HCT116 (cell line): ENCODE measurements at regions not wholly inside any gene's neighbourhood (a gene's known extent, or its start where the extent isn't known, plus 50 kb on each side); places are given as distances from the start of the nearest gene placed in this dataset.

ENCODE experiments used
- ATAC-seq: fragments of 200-7000 bp; cut with Tn5 transposase; 2 replicates; pipeline ENCODE4 v1.9.1; 2020; ENCODE audit warnings: mild to moderate bottlenecking, moderate library complexity
- BruUV-seq: library from RNA; stranded (reverse); fragments of 400-500 nt; replicated peaks from 2 replicates; lab custom pipeline; 2021; lab: Mats Ljungman, UMichigan
- CTCF ChIA-PET: fragments of 300-600 bp; sonication (Branson Sonifier 250); formaldehyde crosslinking; loops from one replicate; lab custom pipeline; 2021; ENCODE audit warnings: antibody characterized with exemption; lab: Charles Lee
- POLR2A ChIA-PET: fragments of 300-600, 350-600 bp; sonication (Branson Sonifier 250); formaldehyde crosslinking; loops from one replicate; lab custom pipeline; 2021; ENCODE audit warnings: antibody characterized with exemption; lab: Charles Lee
- RAD21 ChIA-PET, 2 experiments: fragments of 300-600 bp; sonication (Branson Sonifier 250); formaldehyde crosslinking; loops; one replicate each; lab custom pipeline; 2023; ENCODE audit warnings: low total read pairs in 2 of 2; ENCODE audit not compliant: uncharacterized antibody in 2 of 2, unreplicated experiment in 2 of 2, low non-redundant PET in 1 of 2; lab: Charles Lee
- DNase-seq: peaks from one replicate; pipeline ENCODE4 v3.0.0-alpha.2; 2010; ENCODE audit warnings: low read depth, low spot score
- H2AFZ ChIP-seq: fragments of 200-600 bp; shearing (Covaris generic), sonication (generic); 2 replicates; pipeline ENCODE4 v1.6.1; 2017; ENCODE audit warnings: low read depth, mixed run types, mixed read lengths, antibody characterized with exemption, low read length; ENCODE audit not compliant: poor library complexity, severe bottlenecking
- H3K27ac ChIP-seq: 2 replicates; pipeline ENCODE4 v1.5.1; 2012; ENCODE audit warnings: low read depth, low read length
- H3K27me3 ChIP-seq: fragments of 200-600 bp; sonication (generic); 2 replicates; pipeline ENCODE4 v1.6.1; 2016; ENCODE audit warnings: mixed run types, low read length, mixed read lengths; ENCODE audit not compliant: insufficient read depth
- H3K36me3 ChIP-seq, 2 experiments: fragments of 200-500 bp in 1 of 2; fragments of 200-600 bp in 1 of 2; sonication (Bioruptor generic) in 1 of 2; sonication (generic) in 1 of 2; 2 replicates each; pipeline versions ENCODE4 v1.5.1 to v1.6.1; 2014 to 2016; ENCODE audit warnings: low read length in 2 of 2, inconsistent platforms in 1 of 2, mixed read lengths in 1 of 2, mixed run types in 1 of 2; ENCODE audit not compliant: insufficient read depth in 2 of 2, control insufficient read depth in 1 of 2
- H3K4me1 ChIP-seq, 2 experiments: fragments of 200-600 bp in 1 of 2; sonication (generic) in 1 of 2; 2 replicates each; pipeline versions ENCODE4 v1.5.1 to v1.6.1; 2012 to 2017; ENCODE audit warnings: low read length in 2 of 2, inconsistent platforms in 1 of 2, mild to moderate bottlenecking in 1 of 2, mixed read lengths in 1 of 2, mixed run types in 1 of 2, moderate library complexity in 1 of 2; ENCODE audit not compliant: insufficient read depth in 2 of 2, control insufficient read depth in 1 of 2
- H3K4me2 ChIP-seq: fragments of 200-600 bp; sonication (generic); 2 replicates; pipeline ENCODE4 v1.6.1; 2017; ENCODE audit warnings: mixed run types, low read length, mixed read lengths
- H3K4me3 ChIP-seq, 2 experiments: fragments of 200-600 bp in 1 of 2; sonication (generic) in 1 of 2; replicated peaks in 1 of 2; 2 replicates each; pipeline ENCODE4 v1.5.1; 2011 to 2016; ENCODE audit warnings: low read length in 2 of 2, control low read depth in 1 of 2, low read depth in 1 of 2, mild to moderate bottlenecking in 1 of 2, mixed read lengths in 1 of 2, mixed run types in 1 of 2
- H3K79me2 ChIP-seq: fragments of 200-600 bp; sonication (generic); 2 replicates; pipeline ENCODE4 v1.6.1; 2017; ENCODE audit warnings: mild to moderate bottlenecking, mixed run types, low read length, moderate library complexity, mixed read lengths; ENCODE audit not compliant: insufficient read depth
- H3K9ac ChIP-seq: fragments of 200-600 bp; sonication (generic); 2 replicates; pipeline ENCODE4 v1.6.1; 2016; ENCODE audit warnings: low read length, mixed read lengths
- H3K9me2 ChIP-seq: fragments of 200-600 bp; sonication (generic), shearing (Covaris generic); 2 replicates; pipeline ENCODE4 v1.6.1; 2017; ENCODE audit warnings: mixed run types, mild to moderate bottlenecking, moderate library complexity; ENCODE audit not compliant: insufficient read depth
- H3K9me3 ChIP-seq, 2 experiments: fragments of 200-500 bp in 1 of 2; fragments of 200-600 bp in 1 of 2; sonication (Bioruptor generic) in 1 of 2; sonication (generic) in 1 of 2; 2 replicates each; pipeline ENCODE4 v1.6.1; 2014 to 2017; ENCODE audit warnings: low read length in 2 of 2, mixed read lengths in 2 of 2, inconsistent platforms in 1 of 2, low read depth in 1 of 2, mild to moderate bottlenecking in 1 of 2, mixed run types in 1 of 2, moderate library complexity in 1 of 2; ENCODE audit not compliant: control insufficient read depth in 1 of 2, insufficient read depth in 1 of 2
- H4K20me1 ChIP-seq: fragments of 200-600 bp; sonication (generic), shearing (Covaris generic); 2 replicates; pipeline ENCODE4 v1.6.1; 2017; ENCODE audit warnings: mixed run types, mild to moderate bottlenecking, moderate library complexity; ENCODE audit not compliant: insufficient read depth
- ATF3 ChIP-seq: IDR thresholded peaks from 2 replicates; pipeline ENCODE4 v1.6.1; 2012
- CTCF ChIP-seq, 3 experiments: fragments of 200-600 bp in 1 of 3; sonication (generic) in 1 of 3; IDR thresholded peaks in 2 of 3; conservative IDR thresholded peaks in 1 of 3; 2 replicates each; pipeline ENCODE4 v1.5.1; 2012 to 2017; ENCODE audit warnings: low read depth in 2 of 3, low read length in 2 of 3, antibody characterized with exemption in 1 of 3, borderline replicate concordance in 1 of 3, control low read depth in 1 of 3, mild to moderate bottlenecking in 1 of 3, mixed read lengths in 1 of 3, mixed run types in 1 of 3, moderate library complexity in 1 of 3; ENCODE audit not compliant: insufficient read depth in 1 of 3
- EGR1 ChIP-seq: IDR thresholded peaks from 2 replicates; pipeline ENCODE4 v1.6.1; 2012; ENCODE audit warnings: low read depth
- ELF1 ChIP-seq: IDR thresholded peaks from 2 replicates; pipeline ENCODE4 v1.6.1; 2012; ENCODE audit warnings: low read depth, borderline replicate concordance
- EZH2 ChIP-seq: fragments of 200-600 bp; sonication (generic); IDR thresholded peaks from 2 replicates; pipeline ENCODE4 v1.6.1; 2017; ENCODE audit warnings: antibody characterized with exemption, mixed run types
- FOSL1 ChIP-seq: IDR thresholded peaks from 2 replicates; pipeline ENCODE4 v1.6.1; 2012; ENCODE audit warnings: low read depth
- JUND ChIP-seq: IDR thresholded peaks from 2 replicates; pipeline ENCODE4 v1.6.1; 2012
- MAX ChIP-seq: IDR thresholded peaks from 2 replicates; pipeline ENCODE4 v1.6.1; 2012
- POLR2A ChIP-seq: IDR thresholded peaks from 2 replicates; pipeline ENCODE4 v1.7.0; 2011; ENCODE audit warnings: borderline replicate concordance; ENCODE audit not compliant: insufficient read depth, insufficient read length; ENCODE audit errors: extremely low read depth
- RAD21 ChIP-seq: IDR thresholded peaks from 2 replicates; pipeline ENCODE4 v1.6.1; 2012; ENCODE audit warnings: low read depth, mild to moderate bottlenecking
- REST ChIP-seq: IDR thresholded peaks from 2 replicates; pipeline ENCODE4 v1.6.1; 2012; ENCODE audit warnings: low read depth
- SP1 ChIP-seq: IDR thresholded peaks from 2 replicates; pipeline ENCODE4 v1.6.1; 2012; ENCODE audit warnings: low read depth
- SRF ChIP-seq: IDR thresholded peaks from 2 replicates; pipeline ENCODE4 v1.6.1; 2012; ENCODE audit warnings: low read depth
- TCF7L2 ChIP-seq: IDR thresholded peaks from 2 replicates; pipeline ENCODE4 v1.7.0; 2011; ENCODE audit warnings: borderline replicate concordance, inconsistent platforms; ENCODE audit not compliant: insufficient read depth, insufficient read length; ENCODE audit errors: extremely low read depth
- ZFX ChIP-seq: fragments of 450-650 bp; IDR thresholded peaks from 2 replicates; pipeline ENCODE4 v1.6.1; 2017
- ZNF274 ChIP-seq: fragments of 200-500 bp; sonication (Bioruptor generic); IDR thresholded peaks from 2 replicates; pipeline ENCODE4 v1.6.1; 2014; ENCODE audit warnings: mild to moderate bottlenecking, low read depth, low read length, inconsistent platforms
- intact Hi-C: fragments of 100-400 bp; cut with micrococcal nuclease; formaldehyde crosslinking; loops from 2 replicates; pipeline ENCODE4 v1.10.0; 2022

- H3K9ac ChIP-seq, result no peak overlapping the region
- H2AFZ ChIP-seq, result no peak overlapping the region
- no peak overlapping the region for H3K4me2 ChIP-seq
- POLR2A ChIA-PET, result no interaction called here
- H3K36me3 ChIP-seq, result no peaks in the 10 kb centered on the region
- no TSS peak for BruUV-seq
- H4K20me1 ChIP-seq, result no peaks in the 10 kb centered on the region
- no peak for DNase-seq
- no peak for ATAC-seq
- no peaks in the 10 kb centered on the region for H3K9me3 ChIP-seq
- no peak overlapping the region for H3K4me3 ChIP-seq
- RAD21 ChIA-PET, result no interaction called here
- intact Hi-C loops, result loop anchor here (10.0 kb wide), 1 partner anchor 351 kb away; no protein-coding TSS in a partner anchor
- no peaks in the 10 kb centered on the region; a peak in 2 of 4 replicates for H3K4me1 ChIP-seq
- TF ChIP-seq POLR2A (no peak), EGR1 (no peak), ZFX (no peak), ATF3 (no peak), ZNF274 (no peak), TCF7L2 (no peak), ELF1 (no peak), RAD21 (no peak), REST (no peak), EZH2 (no peak), SRF (no peak), MAX (no peak), SP1 (no peak), JUND (no peak), CTCF (IDR thresholded peaks at IDR 0.05 in 2 of 3, conservative IDR thresholded peaks at IDR 0.05 in 1 of 3; ENCODE audit: borderline replicate concordance in 1 of 3, insufficient read depth in 1 of 3, low read depth in 2 of 3, low read length in 2 of 3) (no peak), FOSL1 (no peak)
- CTCF ChIA-PET, result no interaction called here
- no peaks in the 10 kb centered on the region for H3K79me2 ChIP-seq
- H3K9me2 ChIP-seq, result no peaks in the 10 kb centered on the region
- no peak overlapping the region for H3K27ac ChIP-seq
- H3K27me3 ChIP-seq, result peaks cover 20% of the 10 kb centered on the region; the same call in 1 of the 2 replicates
Measured at GRCh38 chr2:217515615-217516309, 487.0 kb downstream of the TNS1 start.
